ENCODE measurements at regions not wholly inside any gene's neighbourhood (a gene's known extent, or its start where the extent isn't known, plus 50 kb on each side); places are given as distances from the start of the nearest gene placed in this dataset.
"Not testable (repeated sequence)": the region's sequence is repeated elsewhere in the genome, so short reads cannot be mapped to it uniquely, and the experiment has no call there.

DNA sequence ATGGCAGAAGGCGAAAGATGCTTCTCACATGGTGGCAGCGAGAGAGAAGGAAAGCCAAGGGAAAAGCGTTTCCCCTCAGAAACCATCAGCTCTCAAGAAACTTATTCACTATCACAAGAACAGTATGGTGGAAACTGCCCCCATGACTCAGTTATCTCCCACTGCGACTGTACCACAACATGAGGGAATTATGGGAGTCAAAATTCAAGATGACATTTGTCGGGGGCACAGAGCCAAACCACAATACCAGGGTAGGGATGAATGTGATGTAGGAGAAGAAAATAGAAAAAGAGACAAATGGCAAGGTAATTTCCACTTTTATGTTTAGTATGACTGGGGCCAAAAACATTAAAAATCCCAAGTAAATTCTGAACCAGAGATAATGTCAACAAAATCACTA, 216.8 kb downstream of the TRIM36 start:
- DNase-seq = no peak

DNA sequence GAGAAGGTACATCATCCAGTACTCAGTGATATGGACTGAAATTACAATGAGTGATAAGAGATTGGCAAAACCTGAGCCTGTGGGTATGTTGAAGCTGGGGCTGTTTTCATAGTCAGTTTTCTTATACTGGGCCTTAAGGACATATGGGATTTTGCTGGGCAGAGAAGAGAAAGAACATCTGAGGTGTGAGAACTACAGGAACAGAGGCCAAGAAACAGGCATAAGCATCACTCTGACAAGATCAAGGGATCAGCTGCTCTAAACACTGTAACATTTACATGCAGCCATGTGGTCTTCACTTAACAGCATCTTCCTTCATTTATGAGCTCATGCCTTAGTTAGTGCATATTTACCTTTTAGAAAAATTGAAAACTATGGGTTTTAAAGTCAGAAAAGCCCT, 220.0 kb downstream of the TRIM36 start:
- no peak for DNase-seq

- no peak for DNase-seq
These were observed 220.6 kb downstream of the TRIM36 start for GRCh38 chr5:114948986-114949621.

- no peak for DNase-seq
These were observed 221.3 kb downstream of the TRIM36 start for GRCh38 chr5:114948363-114948762.

DNA sequence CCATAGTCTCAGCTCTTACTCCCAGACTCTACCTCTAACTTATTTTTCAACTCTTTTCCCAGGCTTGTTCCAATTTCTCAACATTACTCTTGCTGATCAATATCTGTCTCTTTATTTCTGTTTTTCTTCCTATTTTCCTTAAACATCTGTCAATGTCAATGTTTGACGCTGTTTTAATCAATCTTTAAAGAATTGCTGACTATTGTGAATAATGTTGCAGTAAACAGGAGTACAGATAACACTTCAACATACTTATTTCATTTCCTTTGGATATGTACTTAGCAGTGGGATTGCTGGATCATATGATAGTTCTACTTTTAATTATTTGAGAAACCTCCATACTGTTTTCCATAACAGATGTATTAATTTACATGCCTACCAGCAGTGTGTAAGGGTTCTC, 229.0 kb downstream of the TRIM36 start:
- no peak for DNase-seq

DNA sequence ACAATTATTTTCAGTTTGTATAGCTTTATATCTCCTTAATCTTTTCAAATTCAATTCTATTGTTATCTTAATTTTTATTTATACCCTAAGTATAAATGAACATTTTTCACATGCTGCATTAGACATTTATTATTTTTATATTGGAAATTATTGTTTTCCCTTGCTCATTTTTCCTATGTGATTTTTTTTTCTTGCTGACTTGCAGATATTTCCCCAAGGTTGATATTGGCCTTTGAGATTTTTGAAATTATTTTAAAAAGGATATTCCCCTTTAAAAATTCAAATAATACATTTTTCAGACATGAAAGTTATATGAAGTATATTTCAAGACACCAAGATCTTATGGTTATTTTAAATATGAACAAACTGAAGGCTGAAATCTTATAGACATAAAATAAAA, 234.2 kb downstream of the TRIM36 start:
- no peak for DNase-seq

GRCh38 chr5:114928644-114929462, 240.9 kb downstream of the TRIM36 start:
- DNase-seq = no peak

- no peak for DNase-seq
These were observed 244.9 kb downstream of the TRIM36 start for GRCh38 chr5:114924769-114925168.

DNA sequence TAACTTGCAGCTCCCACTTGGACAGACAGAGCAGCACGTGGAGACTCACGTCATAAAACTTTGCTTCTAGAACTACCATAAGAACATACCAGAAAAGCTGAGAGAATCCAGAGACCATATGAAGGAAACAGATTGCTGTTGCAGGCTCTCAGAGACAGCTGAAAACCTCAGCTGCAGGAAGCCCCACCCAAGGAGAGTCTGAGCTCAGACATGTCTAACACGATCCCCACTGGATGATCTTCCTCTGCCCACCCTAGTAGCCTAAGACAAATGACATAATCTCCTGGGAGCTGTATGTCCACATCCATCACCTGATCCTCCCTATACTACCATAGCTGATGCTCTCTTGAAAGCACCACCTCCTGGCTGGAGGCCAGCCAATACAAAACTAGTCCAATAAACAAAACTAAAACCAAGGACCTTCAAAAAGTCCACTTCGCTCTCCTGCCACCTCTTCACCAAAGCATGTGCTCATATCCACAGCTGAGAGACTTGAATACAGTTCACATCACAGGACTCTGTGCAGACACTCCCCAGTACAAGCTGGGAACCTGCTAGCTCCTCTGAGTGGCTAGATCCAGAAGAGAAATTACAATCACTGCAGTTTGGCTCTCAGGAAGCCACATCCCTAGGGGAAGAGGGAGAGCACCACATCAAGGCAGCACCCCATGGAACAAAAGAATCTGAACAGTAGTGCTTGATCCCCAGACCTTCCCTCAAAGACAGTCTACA, 257.4 kb downstream of the TRIM36 start:
- DNase-seq = no peak

- DNase-seq = no peak
These were observed 259.0 kb downstream of the TRIM36 start for GRCh38 chr5:114910727-114911126.

DNA sequence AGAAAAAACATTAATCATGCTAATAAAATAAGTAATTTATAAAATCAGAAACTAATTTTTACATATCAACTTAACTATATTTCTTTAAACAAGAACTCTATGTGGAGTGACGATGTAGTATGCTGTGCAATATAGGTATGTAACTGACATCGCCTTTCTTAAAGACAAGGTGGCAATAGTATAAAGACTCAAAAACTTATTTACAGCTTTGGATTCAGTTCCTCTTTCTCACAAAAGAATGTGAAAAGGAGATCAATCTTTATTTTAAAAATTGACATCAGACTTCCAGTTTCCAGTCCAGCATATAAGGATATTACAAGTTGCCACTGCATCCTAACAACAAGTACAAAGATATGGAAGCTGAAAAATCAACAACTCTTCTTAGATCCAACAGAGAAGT, 260.3 kb downstream of the TRIM36 start:
- DNase-seq = no peak

- DNase-seq = no peak
These were observed 265.9 kb downstream of the TRIM36 start for GRCh38 chr5:114903767-114904166.

DNA sequence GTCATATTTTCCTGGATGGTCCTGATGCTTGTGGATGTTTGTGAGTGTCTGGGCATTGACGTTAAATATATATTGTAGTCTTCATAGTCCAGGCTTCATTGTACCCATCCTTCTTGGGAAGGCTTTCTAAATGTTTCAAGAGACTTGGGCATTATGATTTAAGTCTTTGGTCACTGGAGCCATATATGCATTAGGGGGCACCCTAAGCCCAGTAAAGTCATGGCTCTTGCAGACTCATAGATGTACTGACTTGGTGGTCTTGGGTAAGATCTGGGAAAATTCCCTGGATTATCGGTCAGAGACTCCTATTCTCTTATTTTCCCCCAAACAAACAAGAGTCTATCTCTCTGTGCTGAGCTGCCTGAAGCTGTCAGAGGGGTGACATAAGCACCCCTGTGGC, 271.1 kb downstream of the TRIM36 start:
- no peak for DNase-seq

- DNase-seq = no peak
These were observed 286.0 kb downstream of the TRIM36 start for GRCh38 chr5:114883675-114884074.

DNA sequence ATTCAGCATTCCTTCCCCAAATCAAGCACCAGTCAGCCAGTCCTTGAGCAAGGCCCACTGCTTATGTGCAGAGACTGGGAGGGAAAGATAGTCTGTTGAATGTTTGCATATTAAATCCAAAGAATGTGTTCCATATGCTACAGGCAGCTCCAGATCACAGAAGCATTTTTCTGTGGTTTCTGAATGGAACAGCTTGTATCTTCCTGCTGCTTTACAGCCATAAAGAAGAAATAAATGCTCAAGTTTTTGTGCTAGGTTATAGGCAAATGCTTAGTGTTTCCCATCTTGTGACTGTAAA, 310.3 kb downstream of the TRIM36 start:
- DNase-seq = no peak

DNA sequence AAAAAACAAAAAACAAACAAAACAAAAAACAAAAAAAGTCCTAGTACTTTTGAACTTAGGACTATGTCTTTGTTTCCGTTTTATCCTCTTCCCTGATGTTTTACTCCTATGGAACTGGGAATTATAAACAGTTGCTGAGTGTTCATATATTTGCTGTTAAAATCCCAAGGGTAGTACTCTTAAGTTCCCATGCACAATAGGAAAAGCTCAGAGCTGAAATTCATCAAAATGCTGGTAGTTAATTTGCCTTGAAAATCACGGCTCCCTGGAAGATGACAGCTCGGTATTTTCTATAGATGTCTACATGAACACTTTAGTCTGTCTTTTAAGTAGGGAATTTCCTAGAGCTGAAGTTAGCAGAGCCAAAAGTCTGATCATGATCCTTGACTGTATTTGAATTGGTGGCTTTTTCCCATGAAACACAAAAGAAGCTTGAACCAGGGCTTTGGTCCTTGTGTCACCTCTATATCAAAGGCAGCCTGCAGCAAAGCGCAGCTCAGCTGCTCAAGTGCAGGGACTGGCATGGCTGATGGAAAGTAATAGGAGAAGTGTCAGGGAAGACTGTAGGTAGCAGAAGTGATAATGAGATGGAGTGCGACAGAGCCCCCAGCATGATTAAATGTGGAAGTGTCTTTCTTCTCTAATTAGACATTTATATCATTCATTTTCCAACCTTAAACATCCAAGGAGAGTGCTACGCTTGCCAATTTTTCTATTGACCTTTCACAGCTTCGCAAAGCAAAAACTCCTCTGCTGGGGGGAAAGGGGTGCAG, 310.9 kb downstream of the TRIM36 start:
- DNase-seq = no peak

DNA sequence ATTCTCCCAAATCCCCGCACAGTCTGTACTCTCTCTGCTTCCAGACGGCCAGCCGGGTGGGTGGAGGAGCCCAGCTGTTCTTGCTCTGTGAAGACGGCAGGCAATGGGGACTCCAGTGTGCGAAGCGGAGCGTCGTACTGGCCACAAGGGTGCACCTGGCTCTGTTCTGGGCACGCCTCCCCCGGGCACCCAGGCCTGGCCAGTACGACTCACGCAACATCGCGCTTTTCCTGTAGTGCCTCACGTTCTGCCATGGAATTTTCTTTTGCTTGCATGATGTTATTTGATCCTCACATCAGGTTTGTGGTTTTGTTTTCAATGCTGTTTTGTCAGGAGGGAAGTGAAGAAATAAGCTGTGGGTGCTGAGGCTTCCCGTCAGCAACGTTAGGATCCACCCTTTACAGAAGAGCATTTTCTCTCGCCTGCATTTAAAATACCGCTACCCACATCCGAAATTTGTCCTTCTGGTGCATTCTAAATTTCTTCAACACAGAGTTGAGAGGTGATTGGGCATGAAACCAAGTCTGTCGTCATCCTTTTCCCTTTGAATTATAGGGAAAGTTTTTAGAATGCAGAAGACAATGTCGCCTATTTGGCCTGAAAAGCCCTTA, 311.7 kb downstream of the TRIM36 start:
- DNase-seq = no peak

DNA sequence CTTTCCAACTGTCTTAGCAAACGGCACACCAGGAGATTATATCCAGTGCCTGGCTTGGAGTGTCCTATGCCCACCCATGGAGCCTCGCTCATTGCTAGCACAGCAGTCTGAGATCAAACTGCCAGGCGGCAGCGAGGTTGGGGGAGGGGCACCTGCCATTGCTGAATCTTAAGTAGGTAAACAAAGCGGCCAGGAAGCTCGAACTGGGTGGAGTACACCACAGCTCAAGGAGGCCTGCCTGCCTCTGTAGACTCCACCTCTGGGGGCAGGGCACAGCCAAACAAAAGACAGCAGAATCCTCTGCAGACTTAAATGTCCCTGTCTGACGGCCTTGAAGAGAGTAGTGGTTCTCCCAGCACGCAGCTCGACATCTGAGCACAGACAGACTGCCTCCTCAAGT, 325.0 kb downstream of the TRIM36 start:
- DNase-seq = not testable (repeated sequence)

DNA sequence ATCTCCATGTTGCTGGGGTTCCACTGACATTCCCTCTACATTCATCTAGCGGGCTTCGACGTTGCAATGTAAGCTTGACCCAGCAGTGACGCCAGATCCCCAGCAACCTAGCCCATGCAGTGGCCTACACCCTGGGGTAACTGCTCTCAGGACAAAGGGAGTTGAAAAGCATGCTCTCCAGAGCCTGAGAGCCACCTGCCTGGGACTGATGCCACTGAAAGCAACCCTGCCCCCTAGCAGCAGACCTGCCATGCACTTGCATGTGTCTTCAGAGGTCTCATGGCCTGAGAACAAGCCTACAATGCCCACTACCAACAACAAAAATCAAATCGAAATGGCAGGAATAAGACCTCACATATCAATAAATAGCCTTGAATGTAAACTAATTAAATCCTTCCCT, 330.3 kb downstream of the TRIM36 start:
- no peak for DNase-seq

DNA sequence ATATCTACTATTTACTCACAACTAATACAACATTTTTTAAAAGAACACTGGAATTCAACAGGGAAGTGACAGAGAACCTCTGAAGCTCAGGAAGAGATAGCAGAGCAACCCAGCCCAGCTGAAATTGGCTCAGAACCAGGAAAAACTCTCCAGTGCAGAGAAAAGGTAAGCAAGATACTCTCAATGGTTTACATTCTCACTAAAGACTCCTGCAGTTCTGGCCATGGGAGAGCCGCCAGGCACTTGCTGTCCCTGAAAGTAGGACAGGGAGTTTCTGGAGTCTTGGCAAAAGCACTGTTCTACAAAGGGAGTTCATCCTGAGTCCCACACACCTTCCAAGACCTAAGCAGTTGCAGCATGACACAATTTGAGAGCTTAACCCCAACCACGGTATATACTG, 330.8 kb downstream of the TRIM36 start:
- DNase-seq = no peak

DNA sequence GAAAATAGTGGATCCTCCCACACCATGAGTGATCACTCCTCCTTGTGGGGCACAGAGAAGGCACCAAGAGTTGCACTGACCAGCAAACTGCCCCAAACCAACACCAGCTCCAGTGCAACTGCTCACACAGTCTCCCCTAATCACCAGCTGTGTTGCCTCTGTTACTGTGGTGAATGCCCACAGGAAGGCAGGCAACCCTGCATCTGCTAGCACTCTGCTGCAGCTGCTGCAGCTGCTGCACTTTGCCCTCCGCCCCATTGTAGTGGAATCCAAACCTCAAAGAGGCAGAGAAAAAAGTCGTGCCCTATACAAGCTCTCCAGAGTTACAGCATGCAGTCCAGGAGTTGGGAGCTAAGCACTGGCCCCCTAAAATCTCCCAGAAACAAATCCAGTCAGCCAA, 339.6 kb downstream of the TRIM36 start:
- DNase-seq = no peak

DNA sequence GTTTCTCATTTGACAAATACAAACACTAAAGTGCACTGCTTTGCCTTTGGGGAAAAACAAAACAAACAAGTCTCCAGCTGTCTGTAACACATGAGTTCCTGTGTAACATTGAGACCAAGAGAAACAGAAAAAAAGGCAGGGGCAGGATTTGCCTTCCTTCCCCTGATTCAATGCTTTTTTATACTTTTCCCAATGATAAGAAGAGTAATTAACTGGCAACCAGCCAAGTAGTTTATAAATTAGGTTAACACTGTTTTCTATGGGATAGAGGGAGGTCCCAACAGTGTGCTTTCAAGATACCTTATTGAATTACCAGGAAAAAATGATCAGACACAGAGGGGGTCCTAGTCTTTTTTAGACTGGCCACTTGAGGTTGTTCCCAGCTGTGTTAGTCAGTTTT, 346.8 kb downstream of the TRIM36 start:
- DNase-seq = no peak

DNA sequence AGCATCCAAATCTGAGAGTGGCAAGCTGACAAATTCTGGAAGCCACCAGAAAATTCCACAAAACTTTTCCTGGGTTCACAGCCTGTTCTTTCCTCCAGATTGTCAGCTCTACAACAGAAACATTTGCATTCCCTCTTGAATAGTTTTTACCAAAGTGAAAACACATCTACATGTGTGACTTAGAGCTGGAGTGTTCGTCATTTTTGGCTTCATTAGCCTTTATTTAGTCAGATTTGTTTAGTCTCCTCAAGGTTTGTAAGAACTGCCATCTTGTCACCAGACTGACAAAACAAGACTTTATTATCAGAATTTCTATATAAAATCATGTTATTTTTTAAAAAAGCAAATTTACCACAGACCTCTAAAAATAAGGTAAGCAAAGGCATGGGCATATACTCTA, 347.3 kb downstream of the TRIM36 start:
- DNase-seq = no peak
